GM19328 (cell line): ENCODE measurements at regions not wholly inside any gene's neighbourhood (a gene's known extent, or its start where the extent isn't known, plus 50 kb on each side); places are given as distances from the start of the nearest gene placed in this dataset.

Experiments
- ATAC-seq: cut with Tn5 transposase; IDR thresholded peaks from one replicate; pipeline ENCODE4 v1.9.1; 2021; ENCODE audit warnings: mild to moderate bottlenecking, moderate library complexity; ENCODE audit not compliant: unreplicated experiment

- ATAC-seq: no peak
These were observed 181.4 kb downstream of the FGF18 start for GRCh38 chr5:171600741-171601265.

DNA sequence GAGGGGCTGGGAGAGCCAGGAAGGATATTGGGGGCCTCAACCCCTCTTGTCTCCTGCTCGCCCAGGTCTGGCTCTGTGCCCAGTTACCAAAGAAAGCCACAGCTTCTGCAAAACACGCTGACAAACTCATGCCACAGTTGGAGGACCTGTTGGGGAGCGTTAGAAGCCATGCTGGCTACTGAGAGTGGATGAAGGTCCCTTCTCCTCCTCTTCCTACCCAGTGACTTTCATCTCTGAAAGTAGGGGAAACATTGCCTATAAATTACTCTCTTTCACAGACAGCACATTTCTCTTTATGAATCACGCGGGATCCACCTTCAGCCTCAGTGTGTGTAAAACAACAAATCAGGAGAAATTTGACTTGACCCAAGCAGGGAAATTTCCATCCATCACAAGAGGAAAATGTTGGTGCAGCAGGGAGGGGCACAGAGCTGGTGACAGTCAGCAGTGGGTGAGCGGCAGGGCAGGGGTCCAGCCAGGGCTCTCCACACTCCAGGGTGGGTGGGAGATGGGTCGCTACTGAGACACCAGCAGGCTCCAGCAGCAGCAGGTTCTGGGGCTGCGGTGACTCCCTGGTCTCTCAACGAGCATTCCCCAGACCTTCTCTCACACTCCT is 181.9 kb downstream of the FGF18 start:
- ATAC-seq: no peak

DNA sequence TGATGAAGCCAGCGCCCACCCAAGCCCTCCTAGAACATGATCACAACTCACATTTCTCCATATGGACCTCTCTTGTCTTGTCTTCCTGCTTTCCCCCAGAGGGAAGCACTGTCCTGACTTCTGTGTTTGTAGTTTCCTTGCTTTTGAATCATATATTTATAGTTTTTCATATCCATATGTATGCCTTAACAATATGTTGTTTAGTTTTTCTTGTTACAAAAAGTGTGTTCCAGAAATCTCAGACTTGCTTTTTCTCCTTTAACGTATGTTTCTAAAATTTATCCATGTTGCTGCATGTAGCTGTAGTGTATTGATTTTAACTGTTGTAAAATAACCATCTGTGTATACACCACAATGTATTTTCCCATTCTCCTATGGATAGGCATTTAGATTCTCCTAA is 182.0 kb upstream of the SMIM23 start:
- ATAC-seq: no peak

GRCh38 chr5:171604195-171604594 is 181.4 kb upstream of the SMIM23 start:
- no peak for ATAC-seq

GRCh38 chr5:171606414-171607024 is 179.1 kb upstream of the SMIM23 start:
- no peak for ATAC-seq

DNA sequence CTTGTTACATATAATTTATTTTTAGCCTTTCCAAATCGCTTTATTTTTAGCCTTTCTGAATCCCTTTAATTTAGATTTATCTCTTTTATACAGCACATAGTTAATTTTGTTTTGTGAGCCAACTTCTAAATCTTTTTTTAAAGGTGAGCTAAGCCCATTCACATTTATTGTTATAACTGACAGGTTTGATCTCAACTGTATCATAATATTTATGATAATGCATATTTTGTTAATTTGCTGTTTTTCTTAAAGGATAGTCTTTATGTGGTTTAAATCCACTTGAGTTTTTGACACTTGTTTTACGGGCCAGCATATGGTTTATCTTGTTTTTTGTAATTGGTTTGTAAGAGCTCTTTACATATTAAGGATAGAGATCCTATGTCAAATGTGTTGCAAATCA is 177.8 kb upstream of the SMIM23 start:
- ATAC-seq: no peak

DNA sequence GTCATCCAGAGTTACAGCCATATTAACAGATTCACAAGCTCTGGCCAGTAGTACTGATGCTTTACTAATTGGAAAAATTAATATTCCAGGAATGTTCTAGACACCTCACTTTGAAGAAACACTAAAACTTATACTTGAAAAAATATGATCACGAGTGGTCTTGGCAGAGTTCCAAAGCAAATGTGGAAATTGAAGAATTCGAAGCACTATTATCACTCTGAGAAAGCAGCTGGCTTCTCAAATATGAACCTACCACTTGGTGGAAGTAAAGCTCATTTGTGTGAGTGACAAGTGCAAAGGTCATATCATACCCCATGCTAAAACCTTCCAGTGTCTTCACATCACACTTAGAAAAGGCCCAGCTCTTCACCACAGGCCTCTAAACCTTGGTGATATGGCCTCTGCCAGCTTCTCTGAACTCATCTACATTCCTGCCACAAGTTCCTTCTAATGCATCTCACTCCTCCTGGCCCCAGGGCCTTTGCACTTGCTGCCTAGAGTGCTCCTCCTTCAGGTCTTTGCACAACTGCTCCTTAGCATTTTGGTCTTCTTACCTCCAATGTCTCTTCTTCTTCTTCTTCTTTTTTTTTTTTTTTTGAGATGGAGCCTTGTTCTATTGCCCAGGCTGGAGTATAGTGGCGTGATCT is 175.7 kb upstream of the SMIM23 start:
- no peak for ATAC-seq

DNA sequence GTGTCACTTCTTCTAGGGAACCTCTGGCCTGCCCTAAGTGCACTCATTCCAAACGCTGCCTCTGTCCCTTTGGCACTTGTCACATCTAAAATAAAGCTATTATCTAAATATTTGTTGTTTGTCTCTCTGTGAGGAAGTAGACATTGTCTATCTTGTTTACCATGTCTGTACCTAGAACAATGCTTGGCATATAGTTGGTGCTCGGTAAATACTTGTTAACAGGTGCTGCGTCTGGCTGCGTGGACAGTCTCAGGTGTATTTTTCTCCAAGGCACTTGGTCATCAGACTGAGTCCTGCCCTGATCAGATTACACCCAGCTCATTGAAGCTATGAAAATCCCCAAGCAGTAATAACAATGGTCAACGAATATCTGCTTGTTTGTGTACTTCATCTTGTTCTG is 174.9 kb upstream of the SMIM23 start:
- ATAC-seq: no peak

- no peak for ATAC-seq
These were observed 172.9 kb upstream of the SMIM23 start for GRCh38 chr5:171612749-171613148.

DNA sequence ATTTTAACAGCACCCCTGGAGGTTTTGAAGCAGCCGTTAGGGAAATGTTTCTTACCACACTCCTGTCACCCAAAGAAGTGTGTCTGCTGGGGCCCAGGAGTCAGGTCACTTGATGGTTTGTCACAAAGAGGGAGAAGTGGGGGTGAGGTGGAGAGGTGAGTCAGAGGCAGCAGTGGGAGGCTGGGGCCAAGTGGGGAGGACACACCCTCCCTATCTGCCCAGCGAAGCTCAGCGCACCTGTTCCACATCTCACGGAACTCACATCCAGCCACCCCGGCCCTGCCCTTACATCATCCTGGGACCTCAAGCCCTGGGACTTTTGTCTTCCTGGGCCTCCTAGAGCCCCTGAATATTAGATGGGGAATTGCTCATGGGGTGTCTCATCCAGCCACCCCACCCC is 171.1 kb upstream of the SMIM23 start:
- ATAC-seq: no peak

- no peak for ATAC-seq
These were observed 170.5 kb upstream of the SMIM23 start for GRCh38 chr5:171614971-171615653.

- ATAC-seq: no peak
These were observed 169.6 kb upstream of the SMIM23 start for GRCh38 chr5:171615705-171616640.

DNA sequence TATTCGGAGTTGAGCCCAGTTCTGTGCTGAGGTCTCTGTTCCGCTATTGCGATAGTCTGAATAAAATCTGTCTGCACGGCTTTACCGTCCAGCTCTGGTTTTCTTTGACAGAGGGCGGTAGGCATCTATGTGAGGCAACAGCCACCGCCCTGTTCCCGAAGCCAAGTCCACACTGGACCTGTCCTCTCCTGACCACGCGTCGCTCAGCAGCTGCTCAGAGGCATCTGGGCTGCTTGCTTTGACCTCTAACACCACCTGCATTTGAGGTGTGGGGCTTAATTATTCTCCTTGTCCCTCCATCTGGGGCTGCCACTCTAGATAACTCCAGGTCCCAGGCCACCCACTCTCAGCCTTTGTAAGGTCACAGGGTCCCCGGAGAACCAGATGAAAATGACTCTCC is 168.4 kb upstream of the SMIM23 start:
- ATAC-seq: no peak

GRCh38 chr5:171617817-171618591 is 167.6 kb upstream of the SMIM23 start:
- no peak for ATAC-seq

DNA sequence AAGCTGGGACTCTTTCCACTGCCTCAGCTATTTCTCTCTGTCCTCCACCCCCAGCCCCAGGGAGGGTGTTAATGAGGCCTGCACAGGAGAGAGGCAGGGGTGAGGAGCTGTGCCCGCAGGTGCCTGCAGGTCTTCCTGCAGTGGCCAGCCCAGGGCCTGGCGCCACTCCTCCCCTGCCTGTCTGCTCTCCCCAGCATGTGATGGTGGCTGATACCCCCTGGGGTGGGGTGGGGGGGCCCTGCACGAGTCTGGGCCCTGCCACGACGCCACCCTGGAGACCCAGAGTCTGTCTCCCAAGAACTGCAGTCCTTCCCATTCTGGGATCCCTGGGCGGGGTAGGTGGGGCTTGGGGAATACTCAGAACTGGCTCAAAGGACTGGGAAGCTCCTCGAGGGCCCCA is 166.4 kb upstream of the SMIM23 start:
- no peak for ATAC-seq

- no peak for ATAC-seq
These were observed 165.9 kb upstream of the SMIM23 start for GRCh38 chr5:171619744-171620143.

DNA sequence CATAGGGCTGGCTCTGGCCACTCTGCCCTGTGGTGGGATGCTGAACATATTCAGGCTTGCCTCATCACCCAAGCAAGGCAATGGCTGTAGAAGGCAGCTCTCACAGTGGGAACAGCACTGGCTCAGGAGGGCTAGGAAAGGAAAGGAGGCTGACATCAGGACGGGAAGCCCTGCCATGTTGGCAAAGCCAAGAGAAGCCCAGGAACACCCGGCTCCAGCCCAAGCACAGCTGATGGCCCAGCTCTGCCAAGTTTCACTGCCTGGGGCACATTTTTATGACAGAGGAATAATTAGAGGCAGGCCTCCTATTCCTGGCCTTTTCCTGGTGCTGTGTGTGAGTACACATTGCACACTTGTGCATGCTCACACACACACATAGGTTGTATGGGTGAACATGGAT is 163.6 kb upstream of the SMIM23 start:
- ATAC-seq: no peak

- ATAC-seq: no peak
These were observed 162.5 kb upstream of the SMIM23 start for GRCh38 chr5:171623107-171623506.

DNA sequence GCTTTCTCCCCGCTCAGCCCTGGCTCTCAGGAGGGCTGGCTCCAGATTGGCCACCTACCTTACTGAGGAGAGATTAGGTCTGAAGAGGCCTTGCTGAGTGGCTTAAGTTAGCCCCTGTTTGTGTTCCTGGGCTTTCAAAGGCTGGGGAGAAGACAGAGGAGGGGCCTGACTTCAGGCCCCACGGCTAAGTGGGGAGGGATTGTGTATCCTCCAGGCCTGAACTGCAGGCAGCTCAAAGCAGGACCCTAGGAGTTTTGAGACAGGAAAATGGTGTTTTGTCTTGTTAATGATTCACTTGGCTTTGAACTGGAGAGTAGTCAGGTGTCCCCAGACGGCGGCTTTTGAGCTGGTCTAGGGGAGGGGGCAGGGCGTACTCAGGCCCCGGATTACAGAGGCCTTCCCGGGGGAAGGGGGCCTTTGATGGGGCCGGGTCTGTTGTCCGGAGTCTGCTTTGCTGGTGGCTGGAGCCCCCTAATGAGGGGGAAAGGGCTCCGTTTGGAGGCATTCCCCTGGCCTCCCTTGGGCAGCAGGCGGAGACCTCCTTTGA is 162.0 kb upstream of the SMIM23 start:
- no peak for ATAC-seq

GRCh38 chr5:171624396-171624795 is 161.2 kb upstream of the SMIM23 start:
- no peak for ATAC-seq
